GM19043 (cell line): ENCODE measurements at regions not wholly inside any gene's neighbourhood (a gene's known extent, or its start where the extent isn't known, plus 50 kb on each side); places are given as distances from the start of the nearest gene placed in this dataset.

Source experiments
- ATAC-seq: cut with Tn5 transposase; IDR thresholded peaks from one replicate; pipeline ENCODE4 v1.9.1; 2021; ENCODE audit warnings: low read depth; ENCODE audit not compliant: unreplicated experiment

DNA sequence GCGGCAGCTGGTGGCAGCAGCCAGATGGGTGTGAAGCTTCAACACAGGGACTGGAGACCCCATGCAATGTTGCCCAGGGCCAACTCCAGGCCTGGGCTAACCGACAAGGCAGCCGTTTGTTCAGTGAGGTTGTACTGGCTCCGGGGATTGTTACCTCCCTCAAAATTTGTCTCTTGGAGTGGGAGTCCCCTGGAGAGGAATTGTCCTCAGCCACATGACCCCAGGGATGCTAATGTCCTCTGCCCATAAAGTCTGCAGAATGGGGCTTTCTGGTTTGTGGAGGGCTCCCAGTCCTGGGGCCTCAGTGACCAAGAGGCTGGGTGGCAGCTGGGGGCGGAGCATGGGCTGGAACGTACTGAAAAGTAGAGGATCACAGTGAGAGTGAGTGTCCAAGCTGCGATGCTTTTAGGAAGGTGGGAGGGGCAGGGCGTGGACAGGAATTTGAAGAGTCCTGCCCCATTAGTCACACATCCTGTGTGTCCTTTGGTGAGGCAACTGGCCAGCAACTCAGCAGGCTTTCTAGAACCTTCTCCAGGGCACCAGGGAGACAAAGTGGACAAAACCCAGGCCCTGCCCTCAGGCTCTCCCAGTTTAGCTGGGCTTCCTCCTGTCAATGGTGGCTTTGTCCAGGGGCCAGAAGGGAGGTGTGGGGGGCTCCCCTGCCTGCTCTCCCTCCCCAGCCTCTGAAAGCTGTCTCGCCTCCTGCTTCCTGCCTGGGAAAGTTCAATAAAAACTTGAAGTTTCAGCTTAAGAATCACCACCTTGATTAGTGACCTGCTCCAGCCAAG is 114.0 kb downstream of the NSG2 start:
- ATAC-seq: no peak

DNA sequence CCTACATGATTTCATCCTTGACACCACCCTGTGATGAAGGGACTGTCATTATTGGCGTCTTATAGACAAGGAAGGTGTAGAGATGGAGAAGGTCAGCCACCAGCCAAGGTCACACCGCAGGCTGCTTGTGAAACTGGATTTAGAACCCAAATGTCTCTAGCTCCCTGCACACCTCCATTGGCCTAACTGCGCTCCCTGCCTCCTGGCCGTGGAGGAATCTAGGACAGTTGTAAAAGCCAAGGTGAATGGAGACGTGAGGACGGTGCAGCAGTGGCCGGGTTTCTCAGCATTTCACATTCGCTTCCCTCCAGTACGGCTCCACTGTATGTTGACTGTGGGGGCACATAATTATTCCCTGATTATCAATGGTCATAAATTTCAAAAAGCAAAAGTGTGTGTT is 119.9 kb downstream of the NSG2 start:
- ATAC-seq: no peak

- ATAC-seq: no peak
Measured at GRCh38 chr5:174166231-174167079, 120.9 kb downstream of the NSG2 start.

DNA sequence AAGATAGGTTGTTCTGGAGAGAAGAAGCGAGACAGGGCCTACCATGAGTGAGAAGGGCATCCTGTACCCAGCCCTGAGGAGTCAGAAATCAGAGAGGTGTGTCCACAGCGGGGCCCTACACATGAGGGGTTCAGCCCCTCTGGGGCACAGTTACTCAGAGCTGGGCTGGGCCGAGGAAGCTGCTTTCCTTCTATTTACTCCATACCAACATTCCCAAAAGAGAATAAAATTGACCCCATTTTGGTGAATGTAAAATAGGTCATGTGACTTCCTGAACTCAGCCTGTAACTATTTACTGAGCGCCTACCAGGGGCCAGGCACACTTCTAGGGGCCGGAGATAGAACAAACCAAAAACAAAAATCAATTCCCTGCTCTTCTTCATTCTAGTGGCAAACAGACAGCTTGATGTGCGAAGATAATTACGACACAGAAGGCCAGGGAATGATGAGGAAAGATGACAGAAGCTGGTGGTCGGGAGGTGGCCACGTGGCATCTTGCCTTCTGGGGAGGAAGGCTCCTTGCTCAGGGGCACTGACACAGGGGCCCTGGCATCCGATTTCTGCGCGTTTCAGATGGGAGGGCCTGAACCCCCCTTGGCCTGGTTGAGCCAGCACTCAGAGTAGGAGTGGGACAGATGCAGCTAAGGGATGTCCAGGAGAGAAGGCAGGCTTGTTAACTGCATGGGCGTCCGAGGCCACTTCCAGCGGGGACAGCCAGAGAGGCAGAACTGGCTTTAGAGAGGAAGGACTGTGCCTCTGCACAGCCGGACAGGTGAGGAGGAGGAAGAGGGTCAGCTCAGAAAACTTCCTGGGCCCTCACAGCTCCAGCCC is 121.8 kb downstream of the NSG2 start:
- ATAC-seq: no peak

DNA sequence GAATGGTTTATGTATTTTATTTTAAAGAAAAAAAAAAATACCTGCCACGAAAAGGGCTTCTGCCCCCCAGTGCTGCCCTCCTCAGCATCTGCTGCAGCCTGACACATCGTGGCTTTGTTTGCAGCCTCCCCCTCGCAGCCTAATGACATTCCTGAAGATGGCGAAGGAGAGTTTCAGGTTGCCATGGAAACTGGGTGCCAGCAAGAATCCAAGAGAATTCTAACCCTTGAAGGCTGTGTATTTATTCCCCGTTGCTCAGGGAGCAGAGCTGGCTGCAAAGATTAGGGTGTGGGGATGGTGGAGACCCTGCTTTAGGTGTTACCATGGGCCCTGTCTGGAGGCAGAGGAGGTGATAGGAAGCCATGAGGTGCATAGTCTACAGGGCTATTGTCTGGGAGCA is 126.6 kb downstream of the NSG2 start:
- no peak for ATAC-seq

GRCh38 chr5:174172566-174172965 is 127.1 kb downstream of the NSG2 start:
- no peak for ATAC-seq

GRCh38 chr5:174173766-174174165 is 128.3 kb downstream of the NSG2 start:
- no peak for ATAC-seq

- no peak for ATAC-seq
Measured at GRCh38 chr5:174175716-174176268, 130.3 kb downstream of the NSG2 start.

DNA sequence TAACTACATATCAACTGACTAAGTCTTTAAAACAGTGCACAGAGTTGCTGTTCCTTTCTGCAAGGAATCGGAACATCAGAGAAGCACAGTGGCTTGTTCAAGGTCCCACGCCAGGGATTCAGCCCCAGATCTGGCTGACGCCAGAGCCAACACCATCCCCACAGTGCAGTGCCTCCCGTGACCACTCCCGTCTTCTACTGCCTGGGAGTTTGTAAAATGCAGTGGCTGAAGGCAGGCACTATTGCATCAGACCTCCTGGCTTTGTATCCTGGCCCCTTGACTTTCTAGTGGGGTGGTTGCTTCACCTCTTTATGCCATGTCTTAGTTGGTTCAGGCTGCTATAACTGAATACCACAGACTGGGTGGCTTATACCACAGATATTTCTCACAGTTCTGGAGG is 131.0 kb downstream of the NSG2 start:
- no peak for ATAC-seq

- no peak for ATAC-seq
Measured at GRCh38 chr5:174177531-174177930, 132.0 kb downstream of the NSG2 start.

DNA sequence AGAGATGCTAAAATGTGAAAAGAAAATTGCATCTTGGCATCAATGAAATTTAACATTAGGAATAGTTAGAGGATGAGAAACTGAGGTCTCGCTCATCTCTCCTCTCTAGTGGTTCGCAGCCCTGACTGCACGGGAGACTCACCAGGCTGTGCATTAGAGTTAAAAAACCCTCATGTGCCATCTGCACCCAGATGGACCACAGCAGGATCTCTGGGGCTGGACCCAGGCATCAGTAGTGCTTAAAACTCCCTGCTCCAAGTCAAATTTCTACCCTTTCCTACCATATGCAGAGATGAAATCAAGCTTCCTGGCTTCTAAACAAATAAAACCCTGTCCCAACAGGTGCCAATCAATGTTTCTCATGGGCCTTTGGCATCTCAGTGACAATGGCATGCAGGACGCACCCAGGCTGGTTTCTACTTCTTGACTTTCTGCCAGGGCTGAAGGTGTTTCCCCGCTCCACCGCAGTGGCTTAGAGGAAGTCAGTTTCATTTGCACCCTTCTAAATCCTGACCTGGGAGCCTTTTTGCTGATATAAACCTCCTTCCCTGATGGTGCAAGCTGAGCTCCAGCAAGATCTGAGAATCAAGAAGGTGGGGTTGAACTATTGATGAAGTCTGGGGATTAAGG is 132.6 kb downstream of the NSG2 start:
- no peak for ATAC-seq

GRCh38 chr5:174180639-174181038 is 135.1 kb downstream of the NSG2 start:
- no peak for ATAC-seq

DNA sequence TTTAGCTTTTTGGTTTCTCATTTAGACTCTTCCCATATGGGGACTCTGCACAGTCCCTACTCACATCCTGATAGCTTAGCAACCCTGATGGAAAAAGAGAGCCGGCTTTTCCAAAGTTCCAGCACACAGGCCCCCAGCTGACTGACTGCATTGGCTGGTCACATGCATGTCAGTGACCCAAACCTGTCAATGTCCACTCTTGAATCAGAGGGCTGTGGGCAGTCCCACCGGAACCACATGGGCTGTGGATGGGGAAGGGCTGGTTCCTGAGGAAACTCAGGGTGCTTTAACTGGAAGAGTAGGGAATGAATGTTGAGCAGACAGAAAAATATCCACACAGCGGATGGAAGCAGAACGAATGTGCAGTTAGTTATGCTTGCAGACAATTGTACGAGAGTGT is 136.6 kb downstream of the NSG2 start:
- ATAC-seq: no peak

DNA sequence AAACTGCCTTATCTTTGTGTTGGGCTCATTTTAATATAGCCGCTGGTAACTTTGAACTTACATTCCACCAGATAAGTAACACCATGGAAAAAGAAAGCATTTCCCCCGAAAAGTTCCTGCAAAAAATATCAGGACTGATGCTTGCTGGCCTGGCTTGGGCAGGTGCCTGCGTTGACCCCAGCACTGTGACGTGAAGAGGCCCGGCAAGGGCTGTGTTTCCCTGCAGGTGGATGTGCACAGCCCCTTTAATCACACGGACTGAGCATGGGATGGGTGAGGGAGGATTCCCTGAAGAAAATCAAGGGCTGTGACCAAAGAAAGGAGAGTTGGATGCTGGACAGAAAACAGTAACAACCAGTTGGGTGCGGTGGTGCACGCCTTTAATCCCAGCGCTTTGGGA is 138.2 kb downstream of the NSG2 start:
- ATAC-seq: no peak

DNA sequence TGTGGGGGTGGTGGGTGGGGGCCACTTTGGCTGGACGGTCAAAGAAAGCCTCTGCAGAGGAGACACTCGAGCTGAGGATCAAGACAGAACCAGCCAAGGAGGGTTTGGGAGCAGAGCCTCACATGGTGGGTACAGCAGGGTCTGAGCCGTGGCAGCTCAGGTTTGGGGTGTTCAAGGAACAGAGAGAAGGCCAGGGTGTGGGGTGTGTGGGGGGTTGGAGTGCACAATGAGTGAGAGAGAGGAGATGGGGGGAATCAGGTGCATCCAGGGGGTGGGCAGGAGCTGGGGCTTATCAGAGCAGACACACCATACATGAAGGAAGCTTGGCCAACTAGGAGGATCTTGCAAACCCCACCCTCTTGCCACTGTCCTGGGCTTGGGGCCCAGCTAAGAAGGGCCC is 140.0 kb downstream of the NSG2 start:
- ATAC-seq: no peak

DNA sequence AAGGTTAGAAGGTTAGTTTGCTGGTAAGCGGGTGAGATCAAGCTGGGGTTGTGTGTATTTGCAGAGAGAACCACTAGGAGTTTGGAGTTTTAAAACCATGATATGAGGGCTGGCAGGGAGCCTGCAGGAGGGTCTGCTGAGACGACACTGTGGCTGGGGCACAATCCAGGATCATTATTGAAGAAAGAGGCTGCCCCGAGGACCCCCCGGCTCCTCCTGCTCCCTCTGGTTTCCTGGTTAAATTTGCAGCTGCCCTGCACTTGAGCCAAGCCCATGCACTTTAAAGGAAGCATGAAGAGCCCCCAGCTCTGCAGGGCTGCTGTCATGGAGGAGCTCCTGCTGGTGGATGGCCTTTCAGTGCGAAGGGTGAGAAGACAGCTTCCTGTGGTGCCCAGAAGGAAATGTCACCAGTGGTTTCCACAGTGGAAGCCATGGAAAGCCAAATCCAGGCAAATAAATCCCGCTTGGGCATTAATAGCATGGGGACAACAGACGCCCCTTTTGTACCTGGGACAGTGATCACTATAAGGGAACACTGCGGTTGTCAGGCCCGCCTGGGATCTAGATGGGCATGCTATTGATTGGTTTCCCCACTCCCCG is 140.7 kb downstream of the NSG2 start:
- ATAC-seq: no peak

DNA sequence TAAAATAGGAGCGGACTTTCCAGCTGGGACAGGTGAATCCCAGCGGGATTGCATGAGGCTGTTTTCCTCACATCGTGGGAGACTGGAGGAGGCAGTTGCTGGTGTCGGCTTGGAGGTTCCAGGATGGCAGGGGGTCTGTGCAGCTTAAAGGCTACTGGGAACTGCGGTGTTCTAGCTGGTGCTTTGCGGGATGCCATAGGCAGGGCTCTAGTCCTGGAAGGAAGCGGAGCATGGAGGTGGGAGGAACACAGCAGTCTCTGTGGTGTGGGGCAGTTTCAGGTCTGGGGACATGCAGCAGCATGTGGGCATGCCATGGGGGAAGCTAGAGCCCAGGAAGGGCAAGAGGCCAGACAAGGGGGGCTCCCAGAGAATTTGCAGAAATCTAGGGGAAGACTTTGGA is 141.5 kb downstream of the NSG2 start:
- no peak for ATAC-seq

GRCh38 chr5:174187481-174187880 is 142.0 kb downstream of the NSG2 start:
- no peak for ATAC-seq

DNA sequence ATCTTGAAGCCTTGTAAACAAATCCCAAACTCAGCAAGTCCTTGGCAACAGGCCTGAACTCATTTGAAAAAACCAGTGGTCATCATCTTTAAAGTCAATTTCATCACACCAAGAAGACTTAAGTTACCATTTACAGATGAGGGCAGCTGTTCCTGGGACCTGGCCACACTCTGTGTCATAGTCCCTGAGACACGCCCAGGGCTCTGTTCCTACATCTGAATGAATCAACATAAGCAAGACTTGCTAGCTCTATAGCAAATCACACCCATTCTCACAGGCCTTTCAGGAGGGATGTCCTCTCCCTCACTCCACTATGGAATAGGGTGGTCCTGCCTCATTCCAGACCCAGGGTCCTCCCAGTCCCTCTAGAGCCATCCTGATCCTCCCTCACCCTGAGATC is 142.8 kb downstream of the NSG2 start:
- ATAC-seq: no peak
